ENCODE measurements at regions not wholly inside any gene's neighbourhood (a gene's known extent, or its start where the extent isn't known, plus 50 kb on each side); places are given as distances from the start of the nearest gene placed in this dataset.

- no peak for DNase-seq
- POLR2A ChIA-PET: no interaction called here
- 95% methylated on average over 3 of the region's 8 CpGs for WGBS (ENCODE audit: insufficient coverage)
Observed at GRCh38 chr19:28915737-28916460, 297.1 kb downstream of the UQCRFS1 start.

GRCh38 chr19:28915202-28915601 is 297.7 kb downstream of the UQCRFS1 start:
- ChIA-PET POLR2A (no interaction called here), CTCF (no interaction called here)
- 67% methylated on average over 1 of the region's 3 CpGs for WGBS (ENCODE audit: insufficient coverage)

More at GRCh38 chr19:28915737-28916460, 297.1 kb downstream of the UQCRFS1 start:
- no peaks in the 10 kb centered on the region for H3K36me3 ChIP-seq (ENCODE audit: control insufficient read depth in 4 of 4, insufficient read depth in 4 of 4, low read length in 3 of 4)
- H3K27ac ChIP-seq (ENCODE audit: insufficient read depth in 1 of 2, low read depth in 1 of 2, low read length in 2 of 2, poor library complexity in 1 of 2, severe bottlenecking in 2 of 2): no peak overlapping the region
- H3K9me3 ChIP-seq (ENCODE audit: control extremely low read depth in 1 of 5, control insufficient read depth in 4 of 5, insufficient read depth in 2 of 5, low read depth in 1 of 5, low read length in 4 of 5): no peaks in the 10 kb centered on the region
- CTCF ChIA-PET: no interaction called here
- no peaks in the 10 kb centered on the region for H3K4me1 ChIP-seq (ENCODE audit: control extremely low read depth in 1 of 4, control insufficient read depth in 4 of 4, insufficient read depth in 4 of 4, low read length in 3 of 4)
- peaks cover 0 to 3% (median 1%) of the 10 kb centered on the region in 5 experiments for H3K27me3 ChIP-seq (replicated peaks in 2 of 5; ENCODE audit: control insufficient read depth in 4 of 5, insufficient read depth in 5 of 5, low read length in 4 of 5)
- H3K4me3 ChIP-seq (ENCODE audit: control insufficient read depth in 1 of 7, extremely low read depth in 1 of 7, insufficient read depth in 4 of 7, low read depth in 2 of 7, low read length in 6 of 7): no peak overlapping the region

GRCh38 chr19:28914173-28914572 is 298.8 kb downstream of the UQCRFS1 start:
- ChIA-PET CTCF (no interaction called here), POLR2A (no interaction called here)
- no peak overlapping the region for H3K27ac ChIP-seq (ENCODE audit: insufficient read depth in 1 of 2, low read depth in 1 of 2, low read length in 2 of 2, poor library complexity in 1 of 2, severe bottlenecking in 2 of 2)
- H3K9me3 ChIP-seq (ENCODE audit: control extremely low read depth in 1 of 5, control insufficient read depth in 4 of 5, insufficient read depth in 2 of 5, low read depth in 1 of 5, low read length in 4 of 5): no peaks in the 10 kb centered on the region
- no peaks in the 10 kb centered on the region for H3K27me3 ChIP-seq (replicated peaks in 2 of 5; ENCODE audit: control insufficient read depth in 4 of 5, insufficient read depth in 5 of 5, low read length in 4 of 5)
- H3K4me1 ChIP-seq (ENCODE audit: control extremely low read depth in 1 of 4, control insufficient read depth in 4 of 4, insufficient read depth in 4 of 4, low read length in 3 of 4): no peaks in the 10 kb centered on the region
- no peaks in the 10 kb centered on the region for H3K36me3 ChIP-seq (ENCODE audit: control insufficient read depth in 4 of 4, insufficient read depth in 4 of 4, low read length in 3 of 4)
- no peak for DNase-seq
- H3K4me3 ChIP-seq (ENCODE audit: control insufficient read depth in 1 of 7, extremely low read depth in 1 of 7, insufficient read depth in 4 of 7, low read depth in 2 of 7, low read length in 6 of 7): no peak overlapping the region

More at GRCh38 chr19:28915202-28915601, 297.7 kb downstream of the UQCRFS1 start:
- no peaks in the 10 kb centered on the region for H3K36me3 ChIP-seq (ENCODE audit: control insufficient read depth in 4 of 4, insufficient read depth in 4 of 4, low read length in 3 of 4)
- no peaks in the 10 kb centered on the region for H3K27me3 ChIP-seq (replicated peaks in 2 of 5; ENCODE audit: control insufficient read depth in 4 of 5, insufficient read depth in 5 of 5, low read length in 4 of 5)
- no peak overlapping the region for H3K4me3 ChIP-seq (ENCODE audit: control insufficient read depth in 1 of 7, extremely low read depth in 1 of 7, insufficient read depth in 4 of 7, low read depth in 2 of 7, low read length in 6 of 7)
- H3K4me1 ChIP-seq (ENCODE audit: control extremely low read depth in 1 of 4, control insufficient read depth in 4 of 4, insufficient read depth in 4 of 4, low read length in 3 of 4): no peaks in the 10 kb centered on the region
- no peaks in the 10 kb centered on the region for H3K9me3 ChIP-seq (ENCODE audit: control extremely low read depth in 1 of 5, control insufficient read depth in 4 of 5, insufficient read depth in 2 of 5, low read depth in 1 of 5, low read length in 4 of 5)
- DNase-seq: no peak
- no peak overlapping the region for H3K27ac ChIP-seq (ENCODE audit: insufficient read depth in 1 of 2, low read depth in 1 of 2, low read length in 2 of 2, poor library complexity in 1 of 2, severe bottlenecking in 2 of 2)

- Histone ChIP-seq H3K27ac (ENCODE audit: insufficient read depth in 1 of 2, low read depth in 1 of 2, low read length in 2 of 2, poor library complexity in 1 of 2, severe bottlenecking in 2 of 2) (no peak overlapping the region), H3K9me3 (ENCODE audit: control extremely low read depth in 1 of 5, control insufficient read depth in 4 of 5, insufficient read depth in 2 of 5, low read depth in 1 of 5, low read length in 4 of 5) (no peaks in the 10 kb centered on the region), H3K4me3 (ENCODE audit: control insufficient read depth in 1 of 7, extremely low read depth in 1 of 7, insufficient read depth in 4 of 7, low read depth in 2 of 7, low read length in 6 of 7) (no peak overlapping the region), H3K27me3 (replicated peaks in 2 of 5; ENCODE audit: control insufficient read depth in 4 of 5, insufficient read depth in 5 of 5, low read length in 4 of 5) (peaks cover 0 to 1% (median 0%) of the 10 kb centered on the region in 5 experiments), H3K36me3 (ENCODE audit: control insufficient read depth in 4 of 4, insufficient read depth in 4 of 4, low read length in 3 of 4) (no peaks in the 10 kb centered on the region), H3K4me1 (ENCODE audit: control extremely low read depth in 1 of 4, control insufficient read depth in 4 of 4, insufficient read depth in 4 of 4, low read length in 3 of 4) (no peaks in the 10 kb centered on the region)
- no peak for DNase-seq
- ChIA-PET CTCF (no interaction called here), POLR2A (no interaction called here)
- WGBS (ENCODE audit: insufficient coverage): 94% methylated on average over 6 of the region's 6 CpGs
Observed at GRCh38 chr19:28913626-28914025, 299.3 kb downstream of the UQCRFS1 start.

GRCh38 chr19:28908941-28909340 is 304.0 kb downstream of the UQCRFS1 start:
- DNase-seq: no peak
- CTCF ChIA-PET: no interaction called here
- Histone ChIP-seq H3K4me1 (ENCODE audit: control extremely low read depth in 1 of 4, control insufficient read depth in 4 of 4, insufficient read depth in 4 of 4, low read length in 3 of 4) (no peaks in the 10 kb centered on the region), H3K4me3 (ENCODE audit: control insufficient read depth in 1 of 7, extremely low read depth in 1 of 7, insufficient read depth in 4 of 7, low read depth in 2 of 7, low read length in 6 of 7) (no peak overlapping the region), H3K27me3 (replicated peaks in 2 of 5; ENCODE audit: control insufficient read depth in 4 of 5, insufficient read depth in 5 of 5, low read length in 4 of 5) (peaks cover 0 to 4% (median 0%) of the 10 kb centered on the region in 5 experiments), H3K36me3 (ENCODE audit: control insufficient read depth in 4 of 4, insufficient read depth in 4 of 4, low read length in 3 of 4) (no peaks in the 10 kb centered on the region), H3K9me3 (ENCODE audit: control extremely low read depth in 1 of 5, control insufficient read depth in 4 of 5, insufficient read depth in 2 of 5, low read depth in 1 of 5, low read length in 4 of 5) (no peaks in the 10 kb centered on the region), H3K27ac (ENCODE audit: insufficient read depth in 1 of 2, low read depth in 1 of 2, low read length in 2 of 2, poor library complexity in 1 of 2, severe bottlenecking in 2 of 2) (no peak overlapping the region)
- POLR2A ChIA-PET: no interaction called here
- WGBS (ENCODE audit: insufficient coverage): 81% methylated on average over 6 of the region's 8 CpGs

- Histone ChIP-seq H3K36me3 (ENCODE audit: control insufficient read depth in 4 of 4, insufficient read depth in 4 of 4, low read length in 3 of 4) (no peaks in the 10 kb centered on the region), H3K27ac (ENCODE audit: insufficient read depth in 1 of 2, low read depth in 1 of 2, low read length in 2 of 2, poor library complexity in 1 of 2, severe bottlenecking in 2 of 2) (no peak overlapping the region), H3K9me3 (ENCODE audit: control extremely low read depth in 1 of 5, control insufficient read depth in 4 of 5, insufficient read depth in 2 of 5, low read depth in 1 of 5, low read length in 4 of 5) (no peaks in the 10 kb centered on the region), H3K27me3 (replicated peaks in 2 of 5; ENCODE audit: control insufficient read depth in 4 of 5, insufficient read depth in 5 of 5, low read length in 4 of 5) (peaks cover 0 to 4% (median 0%) of the 10 kb centered on the region in 5 experiments), H3K4me3 (ENCODE audit: control insufficient read depth in 1 of 7, extremely low read depth in 1 of 7, insufficient read depth in 4 of 7, low read depth in 2 of 7, low read length in 6 of 7) (no peak overlapping the region), H3K4me1 (ENCODE audit: control extremely low read depth in 1 of 4, control insufficient read depth in 4 of 4, insufficient read depth in 4 of 4, low read length in 3 of 4) (no peaks in the 10 kb centered on the region)
- ChIA-PET POLR2A (no interaction called here), CTCF (no interaction called here)
- no peak for DNase-seq
- WGBS (ENCODE audit: insufficient coverage): 96% methylated on average over 4 of the region's 7 CpGs
Observed at GRCh38 chr19:28907534-28907933, 305.4 kb downstream of the UQCRFS1 start.

GRCh38 chr19:28905996-28906395 is 307.0 kb downstream of the UQCRFS1 start:
- Histone ChIP-seq H3K36me3 (ENCODE audit: control insufficient read depth in 4 of 4, insufficient read depth in 4 of 4, low read length in 3 of 4) (no peaks in the 10 kb centered on the region), H3K27me3 (replicated peaks in 2 of 5; ENCODE audit: control insufficient read depth in 4 of 5, insufficient read depth in 5 of 5, low read length in 4 of 5) (peaks cover 0 to 4% (median 0%) of the 10 kb centered on the region in 5 experiments), H3K4me1 (ENCODE audit: control extremely low read depth in 1 of 4, control insufficient read depth in 4 of 4, insufficient read depth in 4 of 4, low read length in 3 of 4) (no peaks in the 10 kb centered on the region), H3K4me3 (ENCODE audit: control insufficient read depth in 1 of 7, extremely low read depth in 1 of 7, insufficient read depth in 4 of 7, low read depth in 2 of 7, low read length in 6 of 7) (no peak overlapping the region), H3K27ac (ENCODE audit: insufficient read depth in 1 of 2, low read depth in 1 of 2, low read length in 2 of 2, poor library complexity in 1 of 2, severe bottlenecking in 2 of 2) (no peak overlapping the region), H3K9me3 (ENCODE audit: control extremely low read depth in 1 of 5, control insufficient read depth in 4 of 5, insufficient read depth in 2 of 5, low read depth in 1 of 5, low read length in 4 of 5) (no peaks in the 10 kb centered on the region)
- DNase-seq: no peak
- POLR2A ChIA-PET: no interaction called here
- CTCF ChIA-PET: no interaction called here
- WGBS (ENCODE audit: insufficient coverage): 83% methylated on average over 6 of the region's 9 CpGs

All from common myeloid progenitor, CD34-positive (primary cell).